ENCODE measurements at regions not wholly inside any gene's neighbourhood (a gene's known extent, or its start where the extent isn't known, plus 50 kb on each side); places are given as distances from the start of the nearest gene placed in this dataset.

DNA sequence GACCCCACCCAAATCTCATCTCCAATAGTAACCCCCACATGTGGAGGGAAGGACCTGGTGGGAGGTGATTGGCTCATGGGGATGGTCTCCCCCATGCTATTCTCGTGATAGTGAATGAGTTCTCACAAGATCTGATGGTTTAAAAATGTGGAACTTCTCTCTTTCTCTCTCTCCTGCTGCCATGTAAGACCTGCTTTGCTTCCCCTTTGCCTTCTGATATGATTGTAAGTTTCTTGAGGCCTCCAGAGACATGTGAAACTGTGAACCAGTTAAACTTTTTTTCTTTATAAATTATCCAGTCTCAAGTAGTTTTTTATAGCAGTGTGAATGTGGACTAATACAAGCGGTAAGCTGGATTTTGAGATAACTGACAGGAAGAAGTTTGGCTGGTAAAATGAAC is 60.3 kb upstream of the MBNL1 start:
- TF ChIP-seq CTCF (IDR thresholded peaks at IDR 0.05; ENCODE audit: low read length) = no peak
- TF ChIP-seq EZH2 (optimal IDR thresholded peaks at IDR 0.05; ENCODE audit: low read depth, low read length) = no peak
- TF ChIP-seq EZH2phosphoT487 (IDR thresholded peaks at IDR 0.05; ENCODE audit: low read length) = no peak

All from MM.1S (cell line).